Vagina (tissue), 2 donors: ENCODE measurements at regions not wholly inside any gene's neighbourhood (a gene's known extent, or its start where the extent isn't known, plus 50 kb on each side); places are given as distances from the start of the nearest gene placed in this dataset.

Experiments used
- DNase-seq, 2 donors: peaks; one replicate each; pipeline ENCODE4 v3.0.0-alpha.2; 2017; ENCODE audit errors: extremely low spot score in 2 of 2
- H3K27ac ChIP-seq: fragments of 200-600 bp; sonication (generic); one replicate; pipeline ENCODE4 v1.5.1; 2019
- H3K27me3 ChIP-seq: fragments of 200-600 bp; sonication (generic); one replicate; pipeline ENCODE4 v1.5.1; 2019
- H3K36me3 ChIP-seq, 2 donors: fragments of 200-600 bp; sonication (generic); one replicate each; pipeline ENCODE4 v1.5.1; 2017 to 2019
- H3K4me1 ChIP-seq: fragments of 200-600 bp; sonication (generic); one replicate; pipeline ENCODE4 v1.5.1; 2019
- H3K4me3 ChIP-seq, 2 donors: fragments of 200-600 bp; sonication (generic); 1 replicate in 1 of 2; 2 replicates in 1 of 2; pipeline ENCODE4 v1.5.1; 2016 to 2019
- H3K9me3 ChIP-seq: fragments of 200-600 bp; sonication (generic); one replicate; pipeline ENCODE4 v1.5.1; 2019
- POLR2A ChIP-seq, 2 donors: fragments of 450-650 bp; IDR thresholded peaks; one replicate each; pipeline ENCODE4 v1.6.1; 2017; ENCODE audit warnings: antibody characterized with exemption in 2 of 2, mild to moderate bottlenecking in 2 of 2, moderate library complexity in 2 of 2
- POLR2AphosphoS5 ChIP-seq, 2 donors: sonication (generic); formaldehyde crosslinking; IDR thresholded peaks; one replicate each; pipeline ENCODE4 v1.9.0; 2017; ENCODE audit warnings: antibody characterized with exemption in 2 of 2, mild to moderate bottlenecking in 2 of 2, low read depth in 1 of 2; ENCODE audit not compliant: insufficient read depth in 1 of 2
- intact Hi-C: fragments of 100-400 bp; cut with DNase I; formaldehyde crosslinking; loops from one replicate; pipeline ENCODE4 v1.15.1; 2023
- TF ChIP-seq, protein P1 (sequence below), 3 experiments: fragments of 450-650 bp in 2 of 3; fragments of 200-600 bp in 1 of 3; sonication (generic) in 1 of 3; IDR thresholded peaks; one replicate each; pipeline ENCODE4 v1.5.1; 2017 to 2019; ENCODE audit warnings: antibody characterized with exemption in 3 of 3, mild to moderate bottlenecking in 2 of 3, moderate library complexity in 2 of 3

DNA sequence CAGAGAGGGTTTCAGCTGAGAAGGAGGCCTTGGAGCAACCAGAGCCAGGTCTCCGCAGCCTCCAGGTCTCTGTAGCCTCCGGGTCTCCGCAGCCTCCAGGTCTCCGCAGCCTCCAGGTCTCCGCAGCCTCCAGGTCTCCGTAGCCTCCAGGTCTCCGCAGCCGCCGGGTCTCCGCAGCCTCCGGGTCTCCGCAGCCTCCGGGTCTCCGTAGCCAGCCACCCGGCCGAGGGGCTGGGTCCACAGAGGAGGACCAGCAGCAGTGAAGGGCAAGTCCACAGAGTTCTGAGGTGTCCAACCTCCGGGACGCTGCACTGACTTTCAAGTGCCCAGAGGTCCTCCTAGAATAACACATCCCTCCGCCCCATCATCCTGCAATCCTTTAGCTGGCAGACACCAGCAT, 221.0 kb downstream of the RBFOX3 start:
- TF ChIP-seq POLR2AphosphoS5 (IDR thresholded peaks at IDR 0.05; ENCODE audit: insufficient read depth in 1 of 2, low read depth in 1 of 2) (no peak), POLR2A (IDR thresholded peaks at IDR 0.05) (no peak)
- TF ChIP-seq, protein P1, sequence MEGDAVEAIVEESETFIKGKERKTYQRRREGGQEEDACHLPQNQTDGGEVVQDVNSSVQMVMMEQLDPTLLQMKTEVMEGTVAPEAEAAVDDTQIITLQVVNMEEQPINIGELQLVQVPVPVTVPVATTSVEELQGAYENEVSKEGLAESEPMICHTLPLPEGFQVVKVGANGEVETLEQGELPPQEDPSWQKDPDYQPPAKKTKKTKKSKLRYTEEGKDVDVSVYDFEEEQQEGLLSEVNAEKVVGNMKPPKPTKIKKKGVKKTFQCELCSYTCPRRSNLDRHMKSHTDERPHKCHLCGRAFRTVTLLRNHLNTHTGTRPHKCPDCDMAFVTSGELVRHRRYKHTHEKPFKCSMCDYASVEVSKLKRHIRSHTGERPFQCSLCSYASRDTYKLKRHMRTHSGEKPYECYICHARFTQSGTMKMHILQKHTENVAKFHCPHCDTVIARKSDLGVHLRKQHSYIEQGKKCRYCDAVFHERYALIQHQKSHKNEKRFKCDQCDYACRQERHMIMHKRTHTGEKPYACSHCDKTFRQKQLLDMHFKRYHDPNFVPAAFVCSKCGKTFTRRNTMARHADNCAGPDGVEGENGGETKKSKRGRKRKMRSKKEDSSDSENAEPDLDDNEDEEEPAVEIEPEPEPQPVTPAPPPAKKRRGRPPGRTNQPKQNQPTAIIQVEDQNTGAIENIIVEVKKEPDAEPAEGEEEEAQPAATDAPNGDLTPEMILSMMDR (IDR thresholded peaks at IDR 0.05): no peak
- Histone ChIP-seq H3K4me1 (no peaks in the 10 kb centered on the region), H3K27ac (no peak overlapping the region), H3K4me3 (no peak overlapping the region), H3K9me3 (no peaks in the 10 kb centered on the region), H3K36me3 (no peaks in the 10 kb centered on the region), H3K27me3 (no peaks in the 10 kb centered on the region)
- no peak for DNase-seq
- intact Hi-C loops: no loop called here

DNA sequence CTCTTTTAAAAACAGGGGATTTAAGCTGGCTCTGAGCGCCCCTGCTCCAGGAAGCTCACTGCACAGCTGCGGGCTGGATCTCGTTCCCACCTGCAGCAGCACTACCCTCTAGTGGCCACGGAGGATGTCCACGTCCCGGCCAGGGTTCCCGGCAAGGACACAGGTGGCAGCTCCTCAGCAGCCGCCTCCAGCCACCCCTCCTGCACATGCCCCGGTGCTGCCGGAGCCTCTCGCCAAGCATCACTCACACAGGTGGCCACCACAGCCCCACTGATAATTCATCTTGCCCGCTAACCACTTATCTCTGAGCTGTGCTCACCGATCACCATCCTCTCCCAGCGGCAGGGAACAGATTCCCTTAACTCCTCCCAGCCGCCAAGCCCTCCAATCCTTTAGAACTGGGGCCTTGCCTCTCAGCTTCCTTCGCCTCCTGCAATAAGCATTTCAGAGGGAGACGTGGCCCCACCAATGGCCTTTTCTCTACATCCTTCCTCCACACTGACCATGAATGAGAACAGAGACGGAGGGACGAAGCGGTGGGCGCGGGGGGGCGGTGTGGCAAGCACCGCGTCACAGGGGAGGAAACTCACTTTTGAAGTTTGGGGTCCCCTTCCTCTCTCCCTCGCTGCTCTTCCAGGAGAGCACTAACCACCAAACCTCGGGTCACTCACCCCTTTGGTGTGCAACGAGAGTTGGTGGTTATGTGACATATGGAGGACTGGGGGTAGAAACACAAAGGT, 222.1 kb downstream of the RBFOX3 start:
- TF ChIP-seq POLR2AphosphoS5 (IDR thresholded peaks at IDR 0.05; ENCODE audit: insufficient read depth in 1 of 2, low read depth in 1 of 2): no peak
- TF ChIP-seq, protein P1 (IDR thresholded peaks at IDR 0.05): peak in 1 of 3 experiments; percentile 8
- Histone ChIP-seq H3K36me3 (no peaks in the 10 kb centered on the region), H3K27me3 (no peaks in the 10 kb centered on the region), H3K4me1 (no peaks in the 10 kb centered on the region), H3K27ac (no peak overlapping the region), H3K9me3 (no peaks in the 10 kb centered on the region), H3K4me3 (no peak overlapping the region)
- DNase-seq: no peak
- intact Hi-C loops: no loop called here

DNA sequence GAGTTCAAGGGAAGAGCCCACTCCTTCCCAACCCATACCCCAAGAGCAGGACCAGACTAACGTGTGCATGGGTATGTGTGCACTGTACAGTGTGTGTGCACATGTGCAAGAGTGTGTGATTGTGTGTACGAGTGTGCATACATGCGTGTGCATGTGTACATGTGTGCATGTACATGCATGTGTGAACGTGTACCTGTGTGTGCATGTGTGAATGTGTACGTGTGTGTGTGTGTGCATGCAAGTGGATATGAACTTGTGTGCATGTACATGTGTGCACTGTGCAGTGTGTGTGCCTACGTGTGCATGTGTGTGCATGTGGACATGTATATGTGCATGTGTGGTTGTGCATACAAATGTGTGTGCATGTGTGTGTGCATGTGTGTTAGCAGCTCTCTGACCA, 223.1 kb downstream of the RBFOX3 start:
- Histone ChIP-seq H3K27ac (no peak overlapping the region), H3K4me1 (no peaks in the 10 kb centered on the region), H3K9me3 (no peaks in the 10 kb centered on the region), H3K4me3 (no peak overlapping the region), H3K36me3 (no peaks in the 10 kb centered on the region), H3K27me3 (no peaks in the 10 kb centered on the region)
- intact Hi-C loops: no loop called here
- DNase-seq: no peak
- TF ChIP-seq POLR2AphosphoS5 (IDR thresholded peaks at IDR 0.05; ENCODE audit: insufficient read depth in 1 of 2, low read depth in 1 of 2) (no peak), POLR2A (IDR thresholded peaks at IDR 0.05) (no peak)
- TF ChIP-seq, protein P1 (IDR thresholded peaks at IDR 0.05): no peak

DNA sequence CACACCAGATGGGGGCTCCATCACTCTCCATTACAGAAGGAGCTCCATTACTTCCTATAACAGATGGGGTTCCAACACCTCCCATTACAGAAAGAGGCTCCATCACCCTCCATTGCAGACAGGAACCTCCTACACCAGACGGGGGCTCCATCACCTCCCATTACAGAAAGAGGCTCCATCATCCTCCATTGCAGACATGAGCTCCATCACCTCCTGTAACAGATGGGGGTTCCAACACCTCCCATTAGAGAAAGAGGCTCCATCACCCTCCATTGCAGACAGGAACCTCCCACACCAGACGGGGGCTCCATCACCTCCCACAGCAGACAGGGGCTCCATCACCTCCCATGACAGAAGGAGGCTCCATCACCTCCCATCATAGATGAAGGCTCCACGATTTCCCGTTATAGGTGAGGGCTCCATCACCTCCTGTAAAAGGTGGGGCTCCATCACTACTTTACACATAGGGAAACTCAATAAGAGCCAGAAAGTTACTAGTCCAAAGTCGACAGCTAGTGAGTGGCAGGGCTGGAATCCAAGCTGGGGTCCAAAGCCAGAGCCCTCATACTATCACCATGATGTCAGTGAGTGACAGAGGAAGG, 224.8 kb downstream of the RBFOX3 start:
- TF ChIP-seq POLR2A (IDR thresholded peaks at IDR 0.05): no peak
- TF ChIP-seq, protein P1 (IDR thresholded peaks at IDR 0.05): no peak
- no peak for DNase-seq
- intact Hi-C loops: no loop called here
- Histone ChIP-seq H3K27ac (no peak overlapping the region), H3K36me3 (no peaks in the 10 kb centered on the region), H3K27me3 (no peaks in the 10 kb centered on the region), H3K9me3 (no peaks in the 10 kb centered on the region), H3K4me1 (no peaks in the 10 kb centered on the region), H3K4me3 (no peak overlapping the region)

DNA sequence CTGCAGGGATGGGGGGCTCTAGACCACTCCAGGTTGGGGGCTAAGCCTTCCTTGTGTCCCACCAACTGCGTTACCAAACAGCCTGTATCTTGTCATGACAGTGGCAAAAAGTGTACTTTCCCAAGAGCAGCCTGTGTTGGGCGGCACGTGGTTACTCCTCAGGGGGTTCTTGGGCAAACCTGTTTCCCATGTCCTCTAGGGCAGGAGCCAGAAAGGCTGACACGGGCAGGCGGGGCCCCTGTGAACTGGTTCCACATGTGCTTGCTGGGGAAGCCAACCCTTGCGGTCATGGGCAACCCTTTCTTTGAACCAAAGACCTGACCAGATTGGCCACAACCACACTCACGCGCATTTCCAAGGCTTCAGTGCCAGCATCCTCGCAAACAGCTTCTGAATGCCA, 228.5 kb downstream of the RBFOX3 start:
- no peak for DNase-seq
- Histone ChIP-seq H3K27ac (no peak overlapping the region), H3K4me1 (no peaks in the 10 kb centered on the region), H3K27me3 (no peaks in the 10 kb centered on the region), H3K4me3 (no peak overlapping the region), H3K36me3 (no peaks in the 10 kb centered on the region), H3K9me3 (no peaks in the 10 kb centered on the region)
- intact Hi-C loops: no loop called here
- no peak for TF ChIP-seq POLR2A (IDR thresholded peaks at IDR 0.05)
- no peak for TF ChIP-seq POLR2AphosphoS5 (IDR thresholded peaks at IDR 0.05; ENCODE audit: insufficient read depth in 1 of 2, low read depth in 1 of 2)
- TF ChIP-seq, protein P1 (IDR thresholded peaks at IDR 0.05): no peak
